ENCODE measurements at regions not wholly inside any gene's neighbourhood (a gene's known extent, or its start where the extent isn't known, plus 50 kb on each side); places are given as distances from the start of the nearest gene placed in this dataset.

GRCh38 chr4:129335276-129335675 is 239.3 kb downstream of the C4orf33 start:
- no peak for DNase-seq (ENCODE audit: low read depth)
- ChIA-PET POLR2A (no interaction called here), CTCF (no interaction called here)
- TF ChIP-seq CTCF (IDR thresholded peaks at IDR 0.05; ENCODE audit: insufficient read depth, low read depth, low read length) = no peak
- Histone ChIP-seq H3K36me3 (ENCODE audit: control insufficient read depth, insufficient read depth, low read length) (no peaks in the 10 kb centered on the region), H3K27me3 (ENCODE audit: control insufficient read depth, insufficient read depth, low read length) (no peaks in the 10 kb centered on the region), H3K4me3 (ENCODE audit: low read depth, low read length) (no peak overlapping the region)

- no peaks in the 10 kb centered on the region for H3K36me3 ChIP-seq (ENCODE audit: control insufficient read depth, insufficient read depth, low read length)
- H3K27me3 ChIP-seq (ENCODE audit: control insufficient read depth, insufficient read depth, low read length) = no peaks in the 10 kb centered on the region
- ChIA-PET POLR2A (no interaction called here), CTCF (no interaction called here)
- no peak for DNase-seq (ENCODE audit: low read depth)
- TF ChIP-seq CTCF (IDR thresholded peaks at IDR 0.05; ENCODE audit: insufficient read depth, low read depth, low read length) = no peak
- H3K4me3 ChIP-seq (ENCODE audit: low read depth, low read length) = no peak overlapping the region
Observed at GRCh38 chr4:129335818-129336217, 239.9 kb downstream of the C4orf33 start.

- H3K4me3 ChIP-seq (ENCODE audit: low read depth, low read length) = no peak overlapping the region
- H3K27me3 ChIP-seq (ENCODE audit: control insufficient read depth, insufficient read depth, low read length) = no peaks in the 10 kb centered on the region
- CTCF ChIA-PET = no interaction called here
- TF ChIP-seq CTCF (IDR thresholded peaks at IDR 0.05; ENCODE audit: insufficient read depth, low read depth, low read length) = no peak
- DNase-seq (ENCODE audit: low read depth) = no peak
- POLR2A ChIA-PET = no interaction called here
- no peaks in the 10 kb centered on the region for H3K36me3 ChIP-seq (ENCODE audit: control insufficient read depth, insufficient read depth, low read length)
Observed at GRCh38 chr4:129336457-129337227, 240.7 kb downstream of the C4orf33 start.

GRCh38 chr4:129337228-129337620 is 241.3 kb downstream of the C4orf33 start:
- DNase-seq (ENCODE audit: low read depth) = no peak
- H3K36me3 ChIP-seq (ENCODE audit: control insufficient read depth, insufficient read depth, low read length) = no peaks in the 10 kb centered on the region
- no peaks in the 10 kb centered on the region for H3K27me3 ChIP-seq (ENCODE audit: control insufficient read depth, insufficient read depth, low read length)
- H3K4me3 ChIP-seq (ENCODE audit: low read depth, low read length) = no peak overlapping the region
- ChIA-PET POLR2A (no interaction called here), CTCF (no interaction called here)
- TF ChIP-seq CTCF (IDR thresholded peaks at IDR 0.05; ENCODE audit: insufficient read depth, low read depth, low read length) = no peak

GRCh38 chr4:129342819-129343408 is 247.0 kb downstream of the C4orf33 start:
- ChIA-PET POLR2A (no interaction called here), CTCF (interaction anchor here (0.6 to 2.1 kb wide), 2 partner anchors 20 to 972 kb away, joined by 4 to 10 read pairs; no protein-coding TSS in a partner anchor)
- peak; percentile 66 for DNase-seq (ENCODE audit: low read depth)
- Histone ChIP-seq H3K36me3 (ENCODE audit: control insufficient read depth, insufficient read depth, low read length) (no peaks in the 10 kb centered on the region), H3K27me3 (ENCODE audit: control insufficient read depth, insufficient read depth, low read length) (no peaks in the 10 kb centered on the region), H3K4me3 (ENCODE audit: low read depth, low read length) (0 out of 2 replicates have a peak overlapping the region, but pooled peaks have one; percentile 12)
- TF ChIP-seq CTCF (IDR thresholded peaks at IDR 0.05; ENCODE audit: insufficient read depth, low read depth, low read length) = no peak
